ENCODE measurements at regions not wholly inside any gene's neighbourhood (a gene's known extent, or its start where the extent isn't known, plus 50 kb on each side); places are given as distances from the start of the nearest gene placed in this dataset.

- TF ChIP-seq CTCF (IDR thresholded peaks at IDR 0.05) (no peak), ZFX (IDR thresholded peaks at IDR 0.05; ENCODE audit: borderline replicate concordance) (no peak)
These were observed 86.2 kb upstream of the OPCML start for GRCh38 chr11:133618544-133618943.
